HCT116 (cell line): ENCODE measurements at regions not wholly inside any gene's neighbourhood (a gene's known extent, or its start where the extent isn't known, plus 50 kb on each side); places are given as distances from the start of the nearest gene placed in this dataset.

Experiments
- EZH2 ChIP-seq: fragments of 200-600 bp; sonication (generic); IDR thresholded peaks from 2 replicates; pipeline ENCODE4 v1.6.1; 2017; ENCODE audit warnings: antibody characterized with exemption, mixed run types
- POLR2A ChIP-seq: IDR thresholded peaks from 2 replicates; pipeline ENCODE4 v1.7.0; 2011; ENCODE audit warnings: borderline replicate concordance; ENCODE audit not compliant: insufficient read depth, insufficient read length; ENCODE audit errors: extremely low read depth
- SRF ChIP-seq: IDR thresholded peaks from 2 replicates; pipeline ENCODE4 v1.6.1; 2012; ENCODE audit warnings: low read depth
- ZNF274 ChIP-seq: fragments of 200-500 bp; sonication (Bioruptor generic); IDR thresholded peaks from 2 replicates; pipeline ENCODE4 v1.6.1; 2014; ENCODE audit warnings: mild to moderate bottlenecking, low read depth, low read length, inconsistent platforms
- TF ChIP-seq, protein P1 (sequence below), 3 experiments: fragments of 200-600 bp in 1 of 3; sonication (generic) in 1 of 3; IDR thresholded peaks in 2 of 3; conservative IDR thresholded peaks in 1 of 3; 2 replicates each; pipeline ENCODE4 v1.5.1; 2012 to 2017; ENCODE audit warnings: low read depth in 2 of 3, low read length in 2 of 3, antibody characterized with exemption in 1 of 3, borderline replicate concordance in 1 of 3, control low read depth in 1 of 3, mild to moderate bottlenecking in 1 of 3, mixed read lengths in 1 of 3, mixed run types in 1 of 3, moderate library complexity in 1 of 3; ENCODE audit not compliant: insufficient read depth in 1 of 3

DNA sequence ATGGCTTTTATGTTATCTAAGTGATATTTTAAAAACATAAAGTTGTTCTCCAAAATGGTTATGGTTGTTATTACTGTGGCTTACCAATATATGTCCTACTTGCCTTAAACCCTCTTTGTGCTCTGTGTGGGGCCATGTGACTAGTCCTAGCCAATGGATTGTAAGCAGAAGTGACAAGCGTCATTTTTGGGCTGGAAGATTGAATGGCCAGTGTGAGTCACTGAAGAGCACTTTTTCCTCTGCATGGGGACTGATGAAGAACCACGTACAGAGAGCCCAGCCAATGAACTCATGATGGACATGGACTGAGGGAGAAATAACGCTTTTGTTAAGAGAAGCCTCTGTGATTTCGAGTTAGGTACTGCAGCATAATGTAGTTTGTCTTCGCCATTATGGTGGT lies 332.7 kb downstream of the EDEM1 start:
- TF ChIP-seq, protein P1, sequence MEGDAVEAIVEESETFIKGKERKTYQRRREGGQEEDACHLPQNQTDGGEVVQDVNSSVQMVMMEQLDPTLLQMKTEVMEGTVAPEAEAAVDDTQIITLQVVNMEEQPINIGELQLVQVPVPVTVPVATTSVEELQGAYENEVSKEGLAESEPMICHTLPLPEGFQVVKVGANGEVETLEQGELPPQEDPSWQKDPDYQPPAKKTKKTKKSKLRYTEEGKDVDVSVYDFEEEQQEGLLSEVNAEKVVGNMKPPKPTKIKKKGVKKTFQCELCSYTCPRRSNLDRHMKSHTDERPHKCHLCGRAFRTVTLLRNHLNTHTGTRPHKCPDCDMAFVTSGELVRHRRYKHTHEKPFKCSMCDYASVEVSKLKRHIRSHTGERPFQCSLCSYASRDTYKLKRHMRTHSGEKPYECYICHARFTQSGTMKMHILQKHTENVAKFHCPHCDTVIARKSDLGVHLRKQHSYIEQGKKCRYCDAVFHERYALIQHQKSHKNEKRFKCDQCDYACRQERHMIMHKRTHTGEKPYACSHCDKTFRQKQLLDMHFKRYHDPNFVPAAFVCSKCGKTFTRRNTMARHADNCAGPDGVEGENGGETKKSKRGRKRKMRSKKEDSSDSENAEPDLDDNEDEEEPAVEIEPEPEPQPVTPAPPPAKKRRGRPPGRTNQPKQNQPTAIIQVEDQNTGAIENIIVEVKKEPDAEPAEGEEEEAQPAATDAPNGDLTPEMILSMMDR (IDR thresholded peaks at IDR 0.05 in 2 of 3, conservative IDR thresholded peaks at IDR 0.05 in 1 of 3; ENCODE audit: borderline replicate concordance in 1 of 3, insufficient read depth in 1 of 3, low read depth in 2 of 3, low read length in 2 of 3) = no peak
- TF ChIP-seq EZH2 (no peak), SRF (no peak), POLR2A (no peak), ZNF274 (no peak)
